HCT116 (cell line): ENCODE measurements at regions not wholly inside any gene's neighbourhood (a gene's known extent, or its start where the extent isn't known, plus 50 kb on each side); places are given as distances from the start of the nearest gene placed in this dataset.

Source experiments
- ATAC-seq: fragments of 200-7000 bp; cut with Tn5 transposase; 2 replicates; pipeline ENCODE4 v1.9.1; 2020; ENCODE audit warnings: mild to moderate bottlenecking, moderate library complexity
- BruUV-seq: library from RNA; stranded (reverse); fragments of 400-500 nt; replicated peaks from 2 replicates; lab custom pipeline; 2021; lab: Mats Ljungman, UMichigan
- CTCF ChIA-PET: fragments of 300-600 bp; sonication (Branson Sonifier 250); formaldehyde crosslinking; loops from one replicate; lab custom pipeline; 2021; ENCODE audit warnings: antibody characterized with exemption; lab: Charles Lee
- POLR2A ChIA-PET: fragments of 300-600, 350-600 bp; sonication (Branson Sonifier 250); formaldehyde crosslinking; loops from one replicate; lab custom pipeline; 2021; ENCODE audit warnings: antibody characterized with exemption; lab: Charles Lee
- RAD21 ChIA-PET, 2 experiments: fragments of 300-600 bp; sonication (Branson Sonifier 250); formaldehyde crosslinking; loops; one replicate each; lab custom pipeline; 2023; ENCODE audit warnings: low total read pairs in 2 of 2; ENCODE audit not compliant: uncharacterized antibody in 2 of 2, unreplicated experiment in 2 of 2, low non-redundant PET in 1 of 2; lab: Charles Lee
- DNase-seq: peaks from one replicate; pipeline ENCODE4 v3.0.0-alpha.2; 2010; ENCODE audit warnings: low read depth, low spot score
- H2AFZ ChIP-seq: fragments of 200-600 bp; shearing (Covaris generic), sonication (generic); 2 replicates; pipeline ENCODE4 v1.6.1; 2017; ENCODE audit warnings: low read depth, mixed run types, mixed read lengths, antibody characterized with exemption, low read length; ENCODE audit not compliant: poor library complexity, severe bottlenecking
- H3K27ac ChIP-seq: 2 replicates; pipeline ENCODE4 v1.5.1; 2012; ENCODE audit warnings: low read depth, low read length
- H3K27me3 ChIP-seq: fragments of 200-600 bp; sonication (generic); 2 replicates; pipeline ENCODE4 v1.6.1; 2016; ENCODE audit warnings: mixed run types, low read length, mixed read lengths; ENCODE audit not compliant: insufficient read depth
- H3K36me3 ChIP-seq, 2 experiments: fragments of 200-500 bp in 1 of 2; fragments of 200-600 bp in 1 of 2; sonication (Bioruptor generic) in 1 of 2; sonication (generic) in 1 of 2; 2 replicates each; pipeline versions ENCODE4 v1.5.1 to v1.6.1; 2014 to 2016; ENCODE audit warnings: low read length in 2 of 2, inconsistent platforms in 1 of 2, mixed read lengths in 1 of 2, mixed run types in 1 of 2; ENCODE audit not compliant: insufficient read depth in 2 of 2, control insufficient read depth in 1 of 2
- H3K4me1 ChIP-seq, 2 experiments: fragments of 200-600 bp in 1 of 2; sonication (generic) in 1 of 2; 2 replicates each; pipeline versions ENCODE4 v1.5.1 to v1.6.1; 2012 to 2017; ENCODE audit warnings: low read length in 2 of 2, inconsistent platforms in 1 of 2, mild to moderate bottlenecking in 1 of 2, mixed read lengths in 1 of 2, mixed run types in 1 of 2, moderate library complexity in 1 of 2; ENCODE audit not compliant: insufficient read depth in 2 of 2, control insufficient read depth in 1 of 2
- H3K4me2 ChIP-seq: fragments of 200-600 bp; sonication (generic); 2 replicates; pipeline ENCODE4 v1.6.1; 2017; ENCODE audit warnings: mixed run types, low read length, mixed read lengths
- H3K4me3 ChIP-seq, 2 experiments: fragments of 200-600 bp in 1 of 2; sonication (generic) in 1 of 2; replicated peaks in 1 of 2; 2 replicates each; pipeline ENCODE4 v1.5.1; 2011 to 2016; ENCODE audit warnings: low read length in 2 of 2, control low read depth in 1 of 2, low read depth in 1 of 2, mild to moderate bottlenecking in 1 of 2, mixed read lengths in 1 of 2, mixed run types in 1 of 2
- H3K79me2 ChIP-seq: fragments of 200-600 bp; sonication (generic); 2 replicates; pipeline ENCODE4 v1.6.1; 2017; ENCODE audit warnings: mild to moderate bottlenecking, mixed run types, low read length, moderate library complexity, mixed read lengths; ENCODE audit not compliant: insufficient read depth
- H3K9ac ChIP-seq: fragments of 200-600 bp; sonication (generic); 2 replicates; pipeline ENCODE4 v1.6.1; 2016; ENCODE audit warnings: low read length, mixed read lengths
- H3K9me2 ChIP-seq: fragments of 200-600 bp; sonication (generic), shearing (Covaris generic); 2 replicates; pipeline ENCODE4 v1.6.1; 2017; ENCODE audit warnings: mixed run types, mild to moderate bottlenecking, moderate library complexity; ENCODE audit not compliant: insufficient read depth
- H3K9me3 ChIP-seq, 2 experiments: fragments of 200-500 bp in 1 of 2; fragments of 200-600 bp in 1 of 2; sonication (Bioruptor generic) in 1 of 2; sonication (generic) in 1 of 2; 2 replicates each; pipeline ENCODE4 v1.6.1; 2014 to 2017; ENCODE audit warnings: low read length in 2 of 2, mixed read lengths in 2 of 2, inconsistent platforms in 1 of 2, low read depth in 1 of 2, mild to moderate bottlenecking in 1 of 2, mixed run types in 1 of 2, moderate library complexity in 1 of 2; ENCODE audit not compliant: control insufficient read depth in 1 of 2, insufficient read depth in 1 of 2
- H4K20me1 ChIP-seq: fragments of 200-600 bp; sonication (generic), shearing (Covaris generic); 2 replicates; pipeline ENCODE4 v1.6.1; 2017; ENCODE audit warnings: mixed run types, mild to moderate bottlenecking, moderate library complexity; ENCODE audit not compliant: insufficient read depth
- CBX3 ChIP-seq: IDR thresholded peaks from 2 replicates; pipeline ENCODE4 v1.6.1; 2012; ENCODE audit warnings: low read depth
- EGR1 ChIP-seq: IDR thresholded peaks from 2 replicates; pipeline ENCODE4 v1.6.1; 2012; ENCODE audit warnings: low read depth
- POLR2AphosphoS5 ChIP-seq: IDR thresholded peaks from 2 replicates; pipeline ENCODE4 v1.6.1; 2011; ENCODE audit warnings: mild to moderate bottlenecking, low read depth, low read length, moderate library complexity
- RAD21 ChIP-seq: IDR thresholded peaks from 2 replicates; pipeline ENCODE4 v1.6.1; 2012; ENCODE audit warnings: low read depth, mild to moderate bottlenecking
- REST ChIP-seq: IDR thresholded peaks from 2 replicates; pipeline ENCODE4 v1.6.1; 2012; ENCODE audit warnings: low read depth
- SP1 ChIP-seq: IDR thresholded peaks from 2 replicates; pipeline ENCODE4 v1.6.1; 2012; ENCODE audit warnings: low read depth
- YY1 ChIP-seq: IDR thresholded peaks from 2 replicates; pipeline ENCODE4 v1.6.1; 2011; ENCODE audit warnings: low read length, low read depth, moderate library complexity, mild to moderate bottlenecking; ENCODE audit not compliant: insufficient replicate concordance; ENCODE audit errors: extremely low read depth
- ZFX ChIP-seq: fragments of 450-650 bp; IDR thresholded peaks from 2 replicates; pipeline ENCODE4 v1.6.1; 2017
- intact Hi-C: fragments of 100-400 bp; cut with micrococcal nuclease; formaldehyde crosslinking; loops from 2 replicates; pipeline ENCODE4 v1.10.0; 2022
- TF ChIP-seq, protein P1 (sequence below), 3 experiments: fragments of 200-600 bp in 1 of 3; sonication (generic) in 1 of 3; IDR thresholded peaks in 2 of 3; conservative IDR thresholded peaks in 1 of 3; 2 replicates each; pipeline ENCODE4 v1.5.1; 2012 to 2017; ENCODE audit warnings: low read depth in 2 of 3, low read length in 2 of 3, antibody characterized with exemption in 1 of 3, borderline replicate concordance in 1 of 3, control low read depth in 1 of 3, mild to moderate bottlenecking in 1 of 3, mixed read lengths in 1 of 3, mixed run types in 1 of 3, moderate library complexity in 1 of 3; ENCODE audit not compliant: insufficient read depth in 1 of 3
- TF ChIP-seq, protein P2 (sequence below): IDR thresholded peaks from 2 replicates; pipeline ENCODE4 v1.6.1; 2012

GRCh38 chr9:73609381-73609780, 457.7 kb downstream of the ANXA1 start:
- Histone ChIP-seq H3K27me3 (no peaks in the 10 kb centered on the region), H2AFZ (no peak overlapping the region), H4K20me1 (no peaks in the 10 kb centered on the region), H3K9me2 (no peaks in the 10 kb centered on the region), H3K36me3 (no peaks in the 10 kb centered on the region), H3K27ac (no peak overlapping the region), H3K4me3 (no peak overlapping the region), H3K9ac (no peak overlapping the region), H3K79me2 (no peaks in the 10 kb centered on the region), H3K9me3 (no peaks in the 10 kb centered on the region), H3K4me2 (no peak overlapping the region), H3K4me1 (no peaks in the 10 kb centered on the region)
- POLR2A ChIA-PET: no interaction called here
- RAD21 ChIA-PET: no interaction called here
- intact Hi-C loops: no loop called here
- CTCF ChIA-PET: no interaction called here
- ATAC-seq (no peak), DNase-seq (no peak)
- TF ChIP-seq RAD21 (no peak), SP1 (no peak), CBX3 (no peak), YY1 (no peak)
- TF ChIP-seq, protein P1, sequence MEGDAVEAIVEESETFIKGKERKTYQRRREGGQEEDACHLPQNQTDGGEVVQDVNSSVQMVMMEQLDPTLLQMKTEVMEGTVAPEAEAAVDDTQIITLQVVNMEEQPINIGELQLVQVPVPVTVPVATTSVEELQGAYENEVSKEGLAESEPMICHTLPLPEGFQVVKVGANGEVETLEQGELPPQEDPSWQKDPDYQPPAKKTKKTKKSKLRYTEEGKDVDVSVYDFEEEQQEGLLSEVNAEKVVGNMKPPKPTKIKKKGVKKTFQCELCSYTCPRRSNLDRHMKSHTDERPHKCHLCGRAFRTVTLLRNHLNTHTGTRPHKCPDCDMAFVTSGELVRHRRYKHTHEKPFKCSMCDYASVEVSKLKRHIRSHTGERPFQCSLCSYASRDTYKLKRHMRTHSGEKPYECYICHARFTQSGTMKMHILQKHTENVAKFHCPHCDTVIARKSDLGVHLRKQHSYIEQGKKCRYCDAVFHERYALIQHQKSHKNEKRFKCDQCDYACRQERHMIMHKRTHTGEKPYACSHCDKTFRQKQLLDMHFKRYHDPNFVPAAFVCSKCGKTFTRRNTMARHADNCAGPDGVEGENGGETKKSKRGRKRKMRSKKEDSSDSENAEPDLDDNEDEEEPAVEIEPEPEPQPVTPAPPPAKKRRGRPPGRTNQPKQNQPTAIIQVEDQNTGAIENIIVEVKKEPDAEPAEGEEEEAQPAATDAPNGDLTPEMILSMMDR (IDR thresholded peaks at IDR 0.05 in 2 of 3, conservative IDR thresholded peaks at IDR 0.05 in 1 of 3; ENCODE audit: borderline replicate concordance in 1 of 3, insufficient read depth in 1 of 3, low read depth in 2 of 3, low read length in 2 of 3): no peak
- TF ChIP-seq, protein P2, sequence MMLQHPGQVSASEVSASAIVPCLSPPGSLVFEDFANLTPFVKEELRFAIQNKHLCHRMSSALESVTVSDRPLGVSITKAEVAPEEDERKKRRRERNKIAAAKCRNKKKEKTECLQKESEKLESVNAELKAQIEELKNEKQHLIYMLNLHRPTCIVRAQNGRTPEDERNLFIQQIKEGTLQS: no peak
- no TSS peak for BruUV-seq

DNA sequence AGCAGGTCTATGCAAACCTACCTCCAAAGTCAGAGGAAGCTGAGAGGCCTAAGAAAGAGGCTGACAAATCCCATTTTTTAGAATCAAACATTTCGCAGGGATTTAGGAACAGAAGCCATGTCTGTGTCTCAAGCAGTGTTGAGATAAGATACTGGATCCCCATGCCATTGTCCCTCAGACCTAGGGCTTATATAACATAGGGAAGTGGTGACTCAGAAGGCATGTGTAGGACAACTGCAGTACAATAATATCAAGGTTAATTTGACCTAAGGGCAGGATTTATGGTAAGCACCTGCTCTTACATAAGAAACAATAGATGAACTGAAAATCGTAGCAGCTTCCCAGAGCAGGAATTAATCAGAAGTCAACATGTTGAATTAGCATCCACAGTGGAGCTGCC, 459.4 kb downstream of the ANXA1 start:
- H3K27me3 ChIP-seq: no peaks in the 10 kb centered on the region
- H3K4me3 ChIP-seq: no peak overlapping the region
- RAD21 ChIA-PET: no interaction called here
- H3K4me2 ChIP-seq: no peak overlapping the region
- no peaks in the 10 kb centered on the region for H3K79me2 ChIP-seq
- no peak overlapping the region for H3K27ac ChIP-seq
- CTCF ChIA-PET: no interaction called here
- H3K4me1 ChIP-seq: no peaks in the 10 kb centered on the region
- H3K9me2 ChIP-seq: no peaks in the 10 kb centered on the region
- intact Hi-C loops: no loop called here
- POLR2A ChIA-PET: no interaction called here
- BruUV-seq: no TSS peak
- no peak overlapping the region for H3K9ac ChIP-seq
- H3K9me3 ChIP-seq: no peaks in the 10 kb centered on the region
- ATAC-seq (no peak), DNase-seq (no peak)
- no peaks in the 10 kb centered on the region for H3K36me3 ChIP-seq
- no peak for TF ChIP-seq REST
- no peak for TF ChIP-seq EGR1
- TF ChIP-seq ZFX: no peak
- no peak for TF ChIP-seq POLR2AphosphoS5
- no peak for TF ChIP-seq SP1
- TF ChIP-seq, all 23 proteins: peak for 0
- Histone ChIP-seq H4K20me1 (no peaks in the 10 kb centered on the region), H2AFZ (no peak overlapping the region)
